ENCODE measurements at regions not wholly inside any gene's neighbourhood (a gene's known extent, or its start where the extent isn't known, plus 50 kb on each side); places are given as distances from the start of the nearest gene placed in this dataset.

GRCh38 chr4:153060196-153060595 lies 124.1 kb downstream of the FHDC1 start:
- no peak overlapping the region for H3K4me3 ChIP-seq
- intact Hi-C loops (cut with DNase I): no loop called here
- no peaks in the 10 kb centered on the region for H3K36me3 ChIP-seq
- no peaks in the 10 kb centered on the region for H3K9me3 ChIP-seq
- H3K27me3 ChIP-seq: peaks cover 0 to 15% (median 0%) of the 10 kb centered on the region in 4 donors
- H3K27ac ChIP-seq (replicated peaks in 1 of 4): no peak overlapping the region
- 86% methylated on average over 6 of the region's 6 CpGs for WGBS
- DNase-seq (ENCODE audit: extremely low spot score): no peak
- H3K4me1 ChIP-seq: no peaks in the 10 kb centered on the region
- no peak for TF ChIP-seq POLR2A (IDR thresholded peaks at IDR 0.05; ENCODE audit: low read depth)
- no peak for TF ChIP-seq EP300 (IDR thresholded peaks at IDR 0.05)
- TF ChIP-seq POLR2AphosphoS5 (IDR thresholded peaks at IDR 0.05): no peak
- TF ChIP-seq CTCF (IDR thresholded peaks at IDR 0.05): no peak

GRCh38 chr4:153061971-153062370 lies 125.8 kb downstream of the FHDC1 start:
- intact Hi-C loops (cut with DNase I): no loop called here
- no peaks in the 10 kb centered on the region for H3K9me3 ChIP-seq

GRCh38 chr4:153062652-153063168 lies 126.6 kb downstream of the FHDC1 start:
- no peaks in the 10 kb centered on the region for H3K4me1 ChIP-seq
- intact Hi-C loops (cut with DNase I): no loop called here
- no peak for TF ChIP-seq POLR2AphosphoS5 (IDR thresholded peaks at IDR 0.05)
- TF ChIP-seq POLR2A (IDR thresholded peaks at IDR 0.05; ENCODE audit: low read depth): no peak
- no peak for TF ChIP-seq CTCF (IDR thresholded peaks at IDR 0.05)
- TF ChIP-seq EP300 (IDR thresholded peaks at IDR 0.05): no peak
- H3K9me3 ChIP-seq: no peaks in the 10 kb centered on the region
- WGBS: 100% methylated on average over 3 of the region's 3 CpGs
- no peaks in the 10 kb centered on the region for H3K36me3 ChIP-seq
- no peak overlapping the region for H3K27ac ChIP-seq (replicated peaks in 1 of 4)
- H3K27me3 ChIP-seq: no peaks in the 10 kb centered on the region
- no peak for DNase-seq (ENCODE audit: extremely low spot score)
- H3K4me3 ChIP-seq: no peak overlapping the region

More at GRCh38 chr4:153061971-153062370, 125.8 kb downstream of the FHDC1 start:
- TF ChIP-seq POLR2A (IDR thresholded peaks at IDR 0.05; ENCODE audit: low read depth) (no peak), EP300 (IDR thresholded peaks at IDR 0.05) (no peak), CTCF (IDR thresholded peaks at IDR 0.05) (no peak), POLR2AphosphoS5 (IDR thresholded peaks at IDR 0.05) (no peak)
- Histone ChIP-seq H3K36me3 (no peaks in the 10 kb centered on the region), H3K4me1 (no peaks in the 10 kb centered on the region), H3K27me3 (peaks cover 0 to 2% (median 0%) of the 10 kb centered on the region in 4 donors), H3K4me3 (no peak overlapping the region), H3K27ac (replicated peaks in 1 of 4) (no peak overlapping the region)
- WGBS: 83% methylated on average over 2 of the region's 2 CpGs
- DNase-seq (ENCODE audit: extremely low spot score): no peak

- DNase-seq (ENCODE audit: extremely low spot score): no peak
- TF ChIP-seq POLR2A (IDR thresholded peaks at IDR 0.05; ENCODE audit: low read depth) (no peak), POLR2AphosphoS5 (IDR thresholded peaks at IDR 0.05) (no peak), EP300 (IDR thresholded peaks at IDR 0.05) (no peak), CTCF (IDR thresholded peaks at IDR 0.05) (no peak)
- Histone ChIP-seq H3K4me1 (no peaks in the 10 kb centered on the region), H3K4me3 (no peak overlapping the region), H3K27ac (replicated peaks in 1 of 4) (no peak overlapping the region), H3K9me3 (no peaks in the 10 kb centered on the region), H3K27me3 (no peaks in the 10 kb centered on the region), H3K36me3 (no peaks in the 10 kb centered on the region)
- intact Hi-C loops (cut with DNase I): no loop called here
- WGBS: 93% methylated on average over 4 of the region's 4 CpGs
Measured at GRCh38 chr4:153063490-153063889, 127.4 kb downstream of the FHDC1 start.

- no peak for TF ChIP-seq EP300 (IDR thresholded peaks at IDR 0.05)
- no peak for TF ChIP-seq CTCF (IDR thresholded peaks at IDR 0.05)
- TF ChIP-seq POLR2AphosphoS5 (IDR thresholded peaks at IDR 0.05): no peak
- WGBS: 90% methylated on average over 3 of the region's 13 CpGs
Measured at GRCh38 chr4:153064571-153064970, 128.4 kb downstream of the FHDC1 start.

More at GRCh38 chr4:153064571-153064970, 128.4 kb downstream of the FHDC1 start:
- H3K27ac ChIP-seq (replicated peaks in 1 of 4): no peak overlapping the region
- H3K9me3 ChIP-seq: no peaks in the 10 kb centered on the region
- intact Hi-C loops (cut with DNase I): no loop called here
- H3K36me3 ChIP-seq: no peaks in the 10 kb centered on the region
- no peak for DNase-seq (ENCODE audit: extremely low spot score)
- no peak overlapping the region for H3K4me3 ChIP-seq
- H3K4me1 ChIP-seq: no peaks in the 10 kb centered on the region
- H3K27me3 ChIP-seq: no peaks in the 10 kb centered on the region

All from esophagus muscularis mucosa (tissue), 4 donors.